Neural cell (in vitro differentiated cells): ENCODE measurements at regions not wholly inside any gene's neighbourhood (a gene's known extent, or its start where the extent isn't known, plus 50 kb on each side); places are given as distances from the start of the nearest gene placed in this dataset.

ENCODE experiments used
- H2AFZ ChIP-seq: fragments of 200-600, 300-800 bp; sonication (generic), shearing (Covaris generic); 2 replicates; pipeline ENCODE4 v1.6.0; 2014; ENCODE audit warnings: low read depth, mild to moderate bottlenecking, antibody characterized with exemption, low read length, moderate library complexity
- H3F3A ChIP-seq: fragments of 200-600 bp; shearing (Covaris generic); 2 replicates; pipeline ENCODE4 v1.6.1; 2016; ENCODE audit warnings: mild to moderate bottlenecking, moderate library complexity, mixed read lengths, antibody characterized with exemption, low read length; ENCODE audit not compliant: insufficient read depth, poor library complexity, severe bottlenecking
- H3K27ac ChIP-seq: fragments of 200-600, 300-800 bp; sonication (generic), shearing (Covaris generic); 2 replicates; pipeline ENCODE4 v1.5.1; 2014; ENCODE audit warnings: mild to moderate bottlenecking, low read length, moderate library complexity
- H3K27me3 ChIP-seq: fragments of 300-800, 200-600 bp; sonication (generic), shearing (Covaris generic); 2 replicates; pipeline ENCODE4 v1.6.0; 2014; ENCODE audit warnings: mild to moderate bottlenecking, low read depth, low read length, moderate library complexity; ENCODE audit not compliant: insufficient read depth
- H3K36me3 ChIP-seq: fragments of 300-800, 200-600 bp; sonication (generic), shearing (Covaris generic); 2 replicates; pipeline ENCODE4 v1.5.1; 2014; ENCODE audit warnings: mild to moderate bottlenecking, antibody characterized with exemption, low read length, moderate library complexity; ENCODE audit not compliant: insufficient read depth
- H3K4me2 ChIP-seq: fragments of 300-800, 200-600 bp; sonication (generic), shearing (Covaris generic); 2 replicates; pipeline ENCODE4 v1.6.0; 2014; ENCODE audit warnings: mild to moderate bottlenecking, low read length
- H3K4me3 ChIP-seq: fragments of 300-800, 200-600 bp; sonication (generic), shearing (Covaris generic); 2 replicates; pipeline ENCODE4 v1.5.1; 2014; ENCODE audit warnings: mild to moderate bottlenecking, low read length, moderate library complexity
- H3K79me2 ChIP-seq: fragments of 200-600 bp; shearing (Covaris generic); replicated peaks from 2 replicates; pipeline ENCODE4 v1.6.0; 2014; ENCODE audit warnings: mild to moderate bottlenecking, low read length, moderate library complexity; ENCODE audit not compliant: insufficient read depth
- H3K9ac ChIP-seq: fragments of 300-800, 200-600 bp; sonication (generic), shearing (Covaris generic); 2 replicates; pipeline ENCODE4 v1.6.1; 2016; ENCODE audit warnings: mild to moderate bottlenecking, low read length, mixed read lengths
- H3K9me2 ChIP-seq: fragments of 200-600 bp; shearing (Covaris generic); 2 replicates; pipeline ENCODE4 v1.6.1; 2016; ENCODE audit warnings: mild to moderate bottlenecking, low read length, mixed read lengths; ENCODE audit not compliant: insufficient read depth
- H3K9me3 ChIP-seq: fragments of 200-600, 300-800 bp; sonication (generic), shearing (Covaris generic); 2 replicates; pipeline ENCODE4 v1.6.1; 2016; ENCODE audit warnings: mild to moderate bottlenecking, mixed run types, low read length, moderate library complexity, mixed read lengths
- H4K20me1 ChIP-seq: fragments of 200-600 bp; shearing (Covaris generic); 2 replicates; pipeline ENCODE4 v1.6.1; 2016; ENCODE audit warnings: mild to moderate bottlenecking, mixed run types; ENCODE audit not compliant: insufficient read depth
- CTCF ChIP-seq: fragments of 450-650 bp; IDR thresholded peaks from 2 replicates; pipeline ENCODE4 v1.5.1; 2014; ENCODE audit warnings: antibody characterized with exemption, mild to moderate bottlenecking, moderate library complexity; ENCODE audit not compliant: poor library complexity, severe bottlenecking
- EP300 ChIP-seq: fragments of 450-650 bp; conservative IDR thresholded peaks from 2 replicates; pipeline ENCODE4 v1.6.1; 2014; ENCODE audit warnings: antibody characterized with exemption, mild to moderate bottlenecking, moderate library complexity; ENCODE audit not compliant: poor library complexity, severe bottlenecking
- EZH2 ChIP-seq: fragments of 200-600, 300-800 bp; shearing (Covaris generic), sonication (generic); IDR thresholded peaks from 2 replicates; pipeline ENCODE4 v1.6.1; 2014; ENCODE audit warnings: antibody characterized with exemption, low read length, borderline replicate concordance, mild to moderate bottlenecking; ENCODE audit not compliant: insufficient read depth, poor library complexity, severe bottlenecking
- MXI1 ChIP-seq: fragments of 450-650 bp; conservative IDR thresholded peaks from 2 replicates; pipeline ENCODE4 v1.6.1; 2014; ENCODE audit warnings: antibody characterized with exemption, mild to moderate bottlenecking; ENCODE audit not compliant: poor library complexity, severe bottlenecking
- POLR2AphosphoS5 ChIP-seq: IDR thresholded peaks from 2 replicates; pipeline ENCODE4 v1.6.1; 2012
- RAD21 ChIP-seq: fragments of 450-650 bp; conservative IDR thresholded peaks from 2 replicates; pipeline ENCODE4 v1.6.1; 2014; ENCODE audit warnings: antibody characterized with exemption, mild to moderate bottlenecking, moderate library complexity
- REST ChIP-seq: IDR thresholded peaks from 2 replicates; pipeline ENCODE4 v1.6.1; 2012; ENCODE audit warnings: borderline replicate concordance
- SMC3 ChIP-seq: fragments of 450-650 bp; conservative IDR thresholded peaks from 2 replicates; pipeline ENCODE4 v1.6.1; 2014; ENCODE audit warnings: antibody characterized with exemption, mild to moderate bottlenecking, moderate library complexity; ENCODE audit not compliant: poor library complexity
- TAF1 ChIP-seq: IDR thresholded peaks from 2 replicates; pipeline ENCODE4 v1.6.1; 2012; ENCODE audit warnings: low read depth

- TF ChIP-seq MXI1 (no peak), TAF1 (no peak), POLR2AphosphoS5 (no peak), EP300 (no peak), CTCF (no peak), REST (no peak), EZH2 (no peak), SMC3 (no peak), RAD21 (no peak)
- Histone ChIP-seq H3K9me2 (no peaks in the 10 kb centered on the region), H3K27ac (no peak overlapping the region)
Measured at GRCh38 chr9:7561527-7562080, 238.0 kb downstream of the DMAC1 start.

GRCh38 chr9:7560669-7561305, 238.8 kb downstream of the DMAC1 start:
- Histone ChIP-seq H3K4me3 (no peak overlapping the region), H3K36me3 (no peaks in the 10 kb centered on the region), H3F3A (no peaks in the 10 kb centered on the region), H3K9ac (no peak overlapping the region), H3K27ac (no peak overlapping the region), H4K20me1 (no peaks in the 10 kb centered on the region), H3K4me2 (no peak overlapping the region), H3K27me3 (no peaks in the 10 kb centered on the region), H3K9me3 (no peaks in the 10 kb centered on the region), H2AFZ (no peak overlapping the region), H3K9me2 (no peaks in the 10 kb centered on the region), H3K79me2 (no peaks in the 10 kb centered on the region)
- no peak for TF ChIP-seq EP300
- no peak for TF ChIP-seq RAD21
- TF ChIP-seq MXI1: no peak
- no peak for TF ChIP-seq SMC3
- TF ChIP-seq EZH2: no peak
- no peak for TF ChIP-seq TAF1
- no peak for TF ChIP-seq CTCF
- no peak for TF ChIP-seq REST
- no peak for TF ChIP-seq POLR2AphosphoS5

More at GRCh38 chr9:7561527-7562080, 238.0 kb downstream of the DMAC1 start:
- H3K27me3 ChIP-seq: no peaks in the 10 kb centered on the region
- H4K20me1 ChIP-seq: no peaks in the 10 kb centered on the region
- H2AFZ ChIP-seq: no peak overlapping the region
- no peaks in the 10 kb centered on the region for H3K9me3 ChIP-seq
- no peaks in the 10 kb centered on the region for H3K79me2 ChIP-seq
- H3K4me3 ChIP-seq: no peak overlapping the region
- no peaks in the 10 kb centered on the region for H3F3A ChIP-seq
- no peak overlapping the region for H3K9ac ChIP-seq
- H3K4me2 ChIP-seq: no peak overlapping the region
- H3K36me3 ChIP-seq: no peaks in the 10 kb centered on the region
